HG03571 (cell line): ENCODE measurements at regions not wholly inside any gene's neighbourhood (a gene's known extent, or its start where the extent isn't known, plus 50 kb on each side); places are given as distances from the start of the nearest gene placed in this dataset.

Experiments
- ATAC-seq: cut with Tn5 transposase; IDR thresholded peaks from one replicate; pipeline ENCODE4 v1.9.1; 2021; ENCODE audit not compliant: unreplicated experiment

- no peak for ATAC-seq
Measured at GRCh38 chr6:43876602-43877001, 106.6 kb downstream of the VEGFA start.

DNA sequence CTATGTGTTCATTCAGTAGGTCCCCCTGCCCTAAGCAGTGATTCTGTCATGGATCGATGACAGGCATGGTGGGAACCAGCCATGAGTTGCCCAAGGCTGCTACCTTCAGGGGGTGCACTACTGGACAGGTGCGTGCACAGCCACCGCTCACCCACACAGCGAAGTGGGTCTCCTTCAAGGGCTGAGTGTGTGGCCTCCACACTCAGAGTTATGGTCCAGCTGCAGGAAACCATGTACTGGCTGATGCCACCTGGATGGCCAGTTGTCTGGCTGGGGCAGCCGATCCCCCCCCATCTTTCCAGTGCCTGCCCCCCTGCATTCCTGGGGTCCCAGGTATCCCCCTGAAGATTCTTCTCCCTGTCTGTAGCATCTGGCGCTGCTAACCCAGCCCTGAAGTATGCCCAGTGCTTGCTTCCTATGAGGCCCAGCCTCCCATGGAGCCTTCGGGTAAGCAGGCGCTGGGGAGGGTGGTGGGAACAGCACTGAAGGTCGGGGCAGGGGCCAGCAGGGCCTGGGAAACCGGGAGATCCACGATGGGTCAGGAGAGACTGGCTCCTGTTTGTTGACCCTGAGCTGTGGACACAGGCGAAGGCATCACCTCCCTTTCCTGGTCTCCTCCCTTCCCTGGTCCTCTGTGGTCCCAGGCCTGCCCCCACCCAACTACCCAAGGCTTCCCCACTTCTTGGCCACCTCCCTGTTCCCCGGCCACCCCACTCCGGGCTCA is 106.0 kb downstream of the VEGFA start:
- no peak for ATAC-seq

DNA sequence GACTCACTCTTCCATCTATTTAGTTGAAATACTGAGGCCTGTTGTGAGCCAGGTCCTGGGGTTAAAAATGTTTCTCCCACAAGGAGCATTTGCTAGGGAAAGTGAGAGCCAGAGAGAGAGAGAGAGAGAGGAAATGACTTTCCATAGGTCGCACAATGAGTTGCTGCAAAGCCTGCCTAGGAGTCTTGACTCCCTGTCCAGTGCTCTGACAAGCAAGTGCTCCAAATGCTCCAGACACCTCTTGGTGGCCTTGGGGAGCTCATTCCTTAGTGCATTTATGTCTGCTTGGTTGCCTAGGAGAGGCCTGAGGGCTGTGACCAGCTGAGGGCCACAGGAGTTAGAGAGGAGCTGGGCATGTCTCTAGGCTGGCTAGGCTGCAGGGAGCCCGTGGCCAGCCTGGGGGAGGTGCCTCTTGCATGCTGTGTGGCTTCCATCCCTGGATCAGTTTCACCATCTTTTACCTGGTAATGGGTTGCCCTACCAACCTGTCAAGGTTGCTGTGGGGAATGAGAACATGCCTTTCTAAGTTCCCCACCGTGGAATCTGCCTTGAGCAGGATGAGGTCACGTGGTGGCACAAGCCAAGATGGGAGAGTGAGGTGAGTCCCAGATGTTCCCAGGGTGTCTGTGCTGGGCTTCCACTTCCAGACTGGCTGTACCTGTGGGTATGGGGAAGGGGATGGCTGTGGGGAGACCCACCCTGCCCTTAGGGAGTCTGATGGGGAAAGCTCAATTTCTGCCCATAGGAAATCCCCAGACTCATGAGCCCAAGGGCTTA is 105.0 kb downstream of the VEGFA start:
- ATAC-seq, result no peak

GRCh38 chr6:43873806-43874714 is 104.0 kb downstream of the VEGFA start:
- no peak for ATAC-seq

- no peak for ATAC-seq
Measured at GRCh38 chr6:43871933-43872332, 101.9 kb downstream of the VEGFA start.

DNA sequence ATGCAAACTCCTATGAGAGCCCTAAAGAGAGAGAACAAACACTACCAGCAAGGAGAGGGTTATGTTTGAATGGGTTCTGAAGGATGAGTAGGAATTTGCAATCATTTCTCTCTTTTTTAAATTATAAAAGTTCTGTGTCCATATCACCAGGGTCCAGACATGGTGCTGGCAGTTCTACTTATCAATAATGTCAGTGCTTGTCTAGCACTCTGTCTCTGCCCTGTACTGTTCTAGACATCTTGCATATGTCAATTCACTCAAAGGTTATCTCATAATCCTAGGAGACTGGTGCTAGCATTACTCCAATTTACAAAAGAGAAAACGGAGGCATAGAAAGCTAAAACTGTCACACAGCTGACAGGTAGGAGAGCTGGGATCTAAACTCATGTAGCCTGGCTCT is 101.3 kb downstream of the VEGFA start:
- ATAC-seq, result no peak

- no peak for ATAC-seq
Measured at GRCh38 chr6:43870660-43871061, 100.7 kb downstream of the VEGFA start.

DNA sequence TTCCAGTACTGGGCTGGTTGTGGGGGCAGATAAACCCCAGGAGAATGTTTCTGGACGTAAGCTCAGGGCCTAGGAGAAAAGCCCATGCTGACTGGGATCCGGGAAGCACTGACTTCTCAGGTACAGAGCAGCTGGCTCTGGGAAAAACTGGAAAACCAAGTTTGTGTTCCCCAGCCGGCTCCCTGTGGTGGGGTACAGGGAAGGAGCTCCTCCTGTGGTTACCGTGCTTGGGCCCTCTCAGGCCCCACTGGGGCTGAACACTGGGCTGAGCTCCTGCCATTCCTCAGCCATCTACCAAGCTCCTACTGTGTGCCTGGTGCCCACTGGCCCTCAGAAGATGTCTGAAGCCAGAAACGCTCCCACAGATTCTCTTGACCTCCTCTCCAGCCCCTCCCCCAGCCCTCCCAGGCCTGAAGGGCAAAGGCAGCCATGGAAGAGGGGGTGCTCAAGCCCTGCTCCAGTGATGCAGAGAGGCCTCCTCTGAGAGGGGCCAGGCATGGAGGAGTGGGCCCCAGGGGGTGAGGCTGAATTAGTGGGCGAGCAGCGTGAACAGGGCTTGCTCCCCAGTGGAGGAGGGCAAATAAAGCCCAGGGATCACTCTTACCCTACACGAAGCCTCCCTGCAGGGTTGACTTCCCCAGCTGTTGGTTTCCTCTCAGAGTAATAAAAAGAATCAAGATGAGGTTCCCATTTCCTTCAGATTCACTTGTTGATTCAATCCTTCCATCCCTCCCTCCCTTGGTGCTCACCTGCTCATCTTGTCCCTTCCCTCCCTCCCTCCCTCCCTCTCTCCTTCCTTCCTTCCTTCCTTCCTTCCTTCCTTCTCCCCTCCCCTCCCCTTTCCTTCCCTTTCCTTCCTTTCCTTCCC is 100.0 kb downstream of the VEGFA start:
- no peak for ATAC-seq

- ATAC-seq, result no peak
Measured at GRCh38 chr6:43869079-43869710, 99.2 kb downstream of the VEGFA start.

DNA sequence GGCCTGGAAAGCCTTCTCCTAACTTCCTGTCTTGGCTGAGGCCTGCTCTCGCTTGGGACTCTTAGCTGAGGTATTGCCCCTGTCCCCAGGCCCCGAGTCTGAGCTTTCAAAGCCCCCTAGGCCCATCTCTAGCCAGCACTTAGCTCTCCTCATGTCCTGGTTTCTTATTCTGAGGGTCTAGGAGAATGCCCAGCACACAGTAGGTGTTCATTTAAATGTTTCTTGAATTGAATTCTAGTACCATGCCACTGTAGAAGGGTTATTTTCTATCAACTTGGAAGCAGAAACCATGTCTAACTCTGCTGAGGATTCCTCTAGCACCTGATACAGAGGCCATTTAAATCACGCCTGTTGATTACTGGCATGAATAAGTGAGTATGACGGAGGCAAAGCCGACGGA is 98.5 kb downstream of the VEGFA start:
- ATAC-seq, result no peak

DNA sequence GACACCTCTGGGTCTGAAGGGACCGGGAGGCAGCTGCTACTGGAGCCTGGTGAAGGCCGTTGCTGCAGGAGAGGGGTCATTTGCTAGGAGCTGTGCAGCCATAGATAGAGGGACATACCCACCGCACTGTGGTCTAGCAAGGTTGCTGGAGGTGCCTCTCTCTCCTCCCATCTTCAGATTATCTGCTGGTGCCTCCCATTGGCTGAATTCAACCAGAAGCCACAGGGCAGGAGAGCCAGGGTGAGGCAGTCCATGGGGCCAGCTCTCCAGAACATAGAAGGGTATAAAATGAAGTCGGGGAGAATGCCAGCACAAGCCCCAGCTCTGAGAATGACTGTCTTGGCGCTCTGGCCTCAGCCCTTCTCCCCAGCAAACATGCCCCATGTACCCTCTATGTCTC is 98.0 kb downstream of the VEGFA start:
- ATAC-seq, result no peak

DNA sequence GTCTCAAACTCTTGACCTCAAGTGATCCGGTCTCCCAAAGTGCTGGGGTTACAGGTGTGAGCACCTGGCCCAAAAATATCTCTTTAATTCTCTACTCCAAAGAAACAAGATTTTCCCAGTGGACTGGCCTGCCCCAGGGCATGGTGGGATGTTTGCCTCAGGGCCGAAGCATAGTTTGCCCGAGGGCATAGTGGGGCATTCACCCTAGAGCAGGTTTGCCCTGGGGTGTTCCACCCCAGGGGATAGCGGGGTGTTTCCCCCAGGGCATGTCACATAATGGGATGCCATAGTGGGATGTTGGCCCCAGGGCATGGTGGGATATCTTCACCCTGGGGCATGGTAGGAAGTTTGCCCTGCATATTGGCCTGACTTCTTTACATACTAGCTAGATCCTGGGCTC is 97.2 kb downstream of the VEGFA start:
- ATAC-seq, result no peak

DNA sequence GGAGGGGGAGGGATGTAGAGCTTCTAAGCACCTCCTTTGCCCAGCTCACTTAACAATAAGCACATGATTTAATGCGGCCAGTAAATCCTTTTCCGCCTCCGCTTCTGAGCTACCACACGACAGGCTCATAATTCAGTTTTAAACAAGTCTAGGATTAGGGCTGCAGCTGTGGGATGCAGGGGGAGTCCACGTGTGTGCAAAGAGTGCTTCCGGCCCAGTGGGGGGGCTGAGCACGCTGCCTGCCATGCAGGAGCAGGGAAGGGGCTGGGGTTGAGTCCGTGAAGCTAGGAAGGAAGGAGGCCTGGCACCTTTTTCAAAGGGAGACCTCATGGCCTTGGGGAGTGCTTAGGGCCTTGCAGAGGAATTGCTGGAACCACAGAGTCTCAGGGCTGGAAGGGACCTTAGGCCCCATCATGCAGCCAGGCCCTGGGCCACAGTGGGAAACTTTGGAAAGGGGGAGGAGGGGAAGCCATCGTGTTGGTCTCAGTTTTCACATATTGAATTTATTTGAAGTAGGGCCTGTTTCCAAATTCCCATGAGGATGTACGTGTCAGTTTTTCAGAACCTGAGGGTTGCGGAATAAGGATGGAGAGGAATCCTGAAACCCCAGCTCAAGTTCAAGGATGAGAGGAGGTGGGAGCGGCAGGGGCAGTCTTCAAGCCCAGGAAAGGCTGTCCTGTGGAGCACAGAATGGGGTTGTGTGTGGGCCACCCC is 96.1 kb downstream of the VEGFA start:
- no peak for ATAC-seq

- no peak for ATAC-seq
Measured at GRCh38 chr6:43865086-43865485, 95.1 kb downstream of the VEGFA start.

DNA sequence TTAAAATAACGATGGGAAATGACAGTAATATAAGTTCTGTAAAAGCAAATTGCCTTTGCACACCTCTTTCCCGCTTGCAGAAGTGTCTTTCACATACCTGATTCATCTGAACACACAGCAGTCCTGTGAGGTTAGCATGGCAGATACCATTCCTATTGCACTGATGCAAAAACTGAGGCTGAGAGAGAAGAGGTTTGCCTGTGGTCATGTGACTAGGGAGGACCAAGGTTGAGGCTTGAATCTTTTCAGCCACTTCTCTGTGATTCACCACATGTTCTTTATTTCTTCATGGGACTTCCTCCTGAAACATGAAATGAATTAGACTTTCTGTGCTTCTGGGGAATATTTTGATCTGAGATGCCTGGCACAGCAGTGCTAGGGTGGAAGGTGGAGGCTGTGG is 92.9 kb downstream of the VEGFA start:
- no peak for ATAC-seq

DNA sequence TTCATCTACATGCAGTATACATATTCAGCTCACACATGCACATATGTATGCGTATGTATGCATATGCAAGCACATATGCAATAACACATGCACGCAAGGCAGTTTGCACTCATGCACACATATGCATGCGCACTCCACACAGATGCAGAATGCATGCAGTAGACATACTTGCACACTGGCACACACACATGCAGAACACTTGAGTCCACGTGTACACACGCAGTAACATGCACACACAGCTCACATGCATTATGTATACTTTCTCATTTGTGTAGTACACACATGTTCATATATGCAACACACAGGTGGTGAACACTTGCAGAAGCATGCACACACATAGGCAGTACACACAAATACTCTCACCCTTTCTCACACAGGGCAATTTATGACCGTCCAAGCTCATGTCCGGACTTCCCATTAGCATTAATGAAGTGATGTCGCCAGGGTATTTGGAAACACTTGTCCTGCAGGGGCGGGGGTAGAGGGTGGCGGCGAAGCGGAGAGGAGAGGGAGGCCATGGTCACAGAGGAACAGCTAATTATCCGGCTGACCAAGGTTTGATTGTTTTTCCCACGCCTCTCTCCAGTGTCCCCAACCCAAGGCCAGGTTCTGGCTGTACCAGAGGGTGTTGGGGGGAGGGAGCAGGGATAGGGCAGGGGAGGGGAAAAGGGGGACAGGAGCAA is 91.3 kb downstream of the VEGFA start:
- no peak for ATAC-seq

GRCh38 chr6:43860285-43860684 is 90.3 kb downstream of the VEGFA start:
- ATAC-seq, result no peak

DNA sequence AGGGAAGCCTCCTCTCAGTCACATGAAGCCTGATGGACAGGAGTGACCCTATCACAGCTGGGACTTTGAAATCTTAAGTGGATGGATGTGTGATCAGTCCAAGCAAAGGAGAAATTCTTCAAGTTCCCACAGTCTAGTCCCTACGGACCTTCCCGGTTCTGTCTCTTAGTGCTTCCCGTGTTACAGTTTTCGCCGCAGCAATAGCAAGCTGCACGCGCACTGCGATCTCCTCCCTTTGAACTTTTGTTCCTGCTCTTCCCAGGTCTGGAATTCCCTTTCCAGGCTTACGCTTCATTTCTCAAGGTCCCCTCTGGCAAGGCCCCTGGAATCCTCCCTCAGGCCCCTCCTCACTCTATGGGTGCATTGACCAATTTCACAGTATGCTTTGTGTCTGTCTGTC is 89.2 kb downstream of the VEGFA start:
- no peak for ATAC-seq
